ENCODE measurements at regions not wholly inside any gene's neighbourhood (a gene's known extent, or its start where the extent isn't known, plus 50 kb on each side); places are given as distances from the start of the nearest gene placed in this dataset.

GRCh38 chr11:11786771-11787170 is 55.0 kb upstream of the USP47 start:
- H3K4me3 ChIP-seq (ENCODE audit: low read length) = no peak overlapping the region

GRCh38 chr11:11786234-11786633 is 55.5 kb upstream of the USP47 start:
- CTCF ChIA-PET = no interaction called here
- H3K4me1 ChIP-seq (ENCODE audit: insufficient read depth, low read length) = no peaks in the 10 kb centered on the region
- no peaks in the 10 kb centered on the region for H3K4me1 Mint-ChIP-seq (ENCODE audit: low read depth)

More at GRCh38 chr11:11786771-11787170, 55.0 kb upstream of the USP47 start:
- CTCF ChIA-PET = interaction anchor here (1.9 to 2.9 kb wide), 3 partner anchors 759 to 994 kb away, joined by 10 to 32 read pairs (median 14); no protein-coding TSS in a partner anchor
- Mint-ChIP-seq H3K4me3 (no peak overlapping the region), H3K27me3 (peaks cover 6% of the 10 kb centered on the region), H3K36me3 (ENCODE audit: low read depth) (no peaks in the 10 kb centered on the region), H3K27ac (no peak overlapping the region), H3K4me1 (ENCODE audit: low read depth) (no peaks in the 10 kb centered on the region), H3K9me3 (no peaks in the 10 kb centered on the region)
- H3K36me3 ChIP-seq (ENCODE audit: insufficient read depth, low read length) = no peaks in the 10 kb centered on the region
- no peak for DNase-seq
- no peaks in the 10 kb centered on the region for H3K4me1 ChIP-seq (ENCODE audit: insufficient read depth, low read length)
- no peaks in the 10 kb centered on the region for H3K27me3 ChIP-seq (ENCODE audit: control insufficient read depth in 1 of 2, insufficient read depth in 2 of 2, low read length in 2 of 2)
- no peak for ATAC-seq (ENCODE audit: poor library complexity)
- H3K27ac ChIP-seq (ENCODE audit: low read depth in 1 of 2, low read length in 2 of 2) = no peak overlapping the region
- POLR2A ChIA-PET = no interaction called here
- intact Hi-C loops (cut with DNase I, micrococcal nuclease) = loop anchor here (1.0 to 5.0 kb wide), 7 partner anchors 629 to 1016 kb away; no protein-coding TSS in a partner anchor
- TF ChIP-seq CTCF (IDR thresholded peaks at IDR 0.05) = no peak
- no peaks in the 10 kb centered on the region for H3K9me3 ChIP-seq (ENCODE audit: control insufficient read depth in 1 of 2, insufficient read depth in 1 of 2, low read length in 2 of 2)

DNA sequence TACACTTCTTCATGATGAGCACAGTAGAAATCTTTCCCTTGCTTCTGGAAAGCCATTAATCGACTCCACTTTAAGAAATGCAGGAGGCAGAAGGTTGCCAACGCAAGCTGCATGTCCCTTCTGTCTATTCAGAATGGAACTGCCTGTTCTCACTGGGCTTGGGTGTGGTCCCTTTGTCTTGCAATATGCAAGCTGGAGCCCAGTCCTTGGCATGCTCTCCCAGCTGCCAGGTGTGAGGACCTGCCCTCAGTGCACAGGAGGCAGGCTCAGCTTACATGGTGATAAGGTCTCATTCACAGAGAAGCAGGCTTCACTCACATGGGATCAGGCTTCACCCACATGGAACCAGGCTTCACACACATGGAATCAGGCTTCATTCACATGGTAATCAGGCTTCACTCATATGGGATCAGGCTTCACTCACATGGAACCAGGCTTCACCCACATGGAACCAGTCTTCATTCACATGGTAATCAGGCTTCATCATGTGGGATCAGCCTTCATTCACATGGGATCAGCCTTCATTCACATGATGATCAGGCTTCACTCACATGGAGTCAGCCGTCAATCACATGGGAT is 59.2 kb upstream of the USP47 start:
- H3K4me1 ChIP-seq (ENCODE audit: insufficient read depth, low read length) = no peaks in the 10 kb centered on the region
- POLR2A ChIA-PET = no interaction called here
- H3K27ac ChIP-seq (ENCODE audit: low read depth in 1 of 2, low read length in 2 of 2) = no peak overlapping the region
- H3K4me3 ChIP-seq (ENCODE audit: low read length) = no peak overlapping the region
- Mint-ChIP-seq H3K9me3 (no peaks in the 10 kb centered on the region), H3K36me3 (ENCODE audit: low read depth) (no peaks in the 10 kb centered on the region), H3K27me3 (peaks cover 31% of the 10 kb centered on the region), H3K27ac (no peak overlapping the region), H3K4me1 (ENCODE audit: low read depth) (no peaks in the 10 kb centered on the region), H3K4me3 (no peak overlapping the region)
- H3K36me3 ChIP-seq (ENCODE audit: insufficient read depth, low read length) = no peaks in the 10 kb centered on the region
- CTCF ChIA-PET = no interaction called here
- no peak for TF ChIP-seq CTCF (IDR thresholded peaks at IDR 0.05)
- no peaks in the 10 kb centered on the region for H3K9me3 ChIP-seq (ENCODE audit: control insufficient read depth in 1 of 2, insufficient read depth in 1 of 2, low read length in 2 of 2)
- DNase-seq (no peak), ATAC-seq (ENCODE audit: poor library complexity) (no peak)
- intact Hi-C loops (cut with DNase I, micrococcal nuclease) = no loop called here
- peaks cover under 1 to 2% of the 10 kb centered on the region in 2 experiments for H3K27me3 ChIP-seq (ENCODE audit: control insufficient read depth in 1 of 2, insufficient read depth in 2 of 2, low read length in 2 of 2)

More at GRCh38 chr11:11786234-11786633, 55.5 kb upstream of the USP47 start:
- POLR2A ChIA-PET = no interaction called here
- Mint-ChIP-seq H3K9me3 (no peaks in the 10 kb centered on the region), H3K36me3 (ENCODE audit: low read depth) (no peaks in the 10 kb centered on the region), H3K27ac (no peak overlapping the region), H3K27me3 (peaks cover 7% of the 10 kb centered on the region), H3K4me3 (no peak overlapping the region)
- TF ChIP-seq CTCF (IDR thresholded peaks at IDR 0.05) = no peak
- H3K4me3 ChIP-seq (ENCODE audit: low read length) = no peak overlapping the region
- DNase-seq = no peak
- no peak for ATAC-seq (ENCODE audit: poor library complexity)
- no peak overlapping the region for H3K27ac ChIP-seq (ENCODE audit: low read depth in 1 of 2, low read length in 2 of 2)
- intact Hi-C loops (cut with DNase I, micrococcal nuclease) = loop anchor here (5.0 kb wide), 2 partner anchors 629 to 1014 kb away; no protein-coding TSS in a partner anchor
- no peaks in the 10 kb centered on the region for H3K27me3 ChIP-seq (ENCODE audit: control insufficient read depth in 1 of 2, insufficient read depth in 2 of 2, low read length in 2 of 2)
- no peaks in the 10 kb centered on the region for H3K9me3 ChIP-seq (ENCODE audit: control insufficient read depth in 1 of 2, insufficient read depth in 1 of 2, low read length in 2 of 2)
- no peaks in the 10 kb centered on the region for H3K36me3 ChIP-seq (ENCODE audit: insufficient read depth, low read length)
